ENCODE measurements at regions not wholly inside any gene's neighbourhood (a gene's known extent, or its start where the extent isn't known, plus 50 kb on each side); places are given as distances from the start of the nearest gene placed in this dataset.
A peak's percentile ranks its signal among the peaks of the same experiment; 100 is the strongest.

DNA sequence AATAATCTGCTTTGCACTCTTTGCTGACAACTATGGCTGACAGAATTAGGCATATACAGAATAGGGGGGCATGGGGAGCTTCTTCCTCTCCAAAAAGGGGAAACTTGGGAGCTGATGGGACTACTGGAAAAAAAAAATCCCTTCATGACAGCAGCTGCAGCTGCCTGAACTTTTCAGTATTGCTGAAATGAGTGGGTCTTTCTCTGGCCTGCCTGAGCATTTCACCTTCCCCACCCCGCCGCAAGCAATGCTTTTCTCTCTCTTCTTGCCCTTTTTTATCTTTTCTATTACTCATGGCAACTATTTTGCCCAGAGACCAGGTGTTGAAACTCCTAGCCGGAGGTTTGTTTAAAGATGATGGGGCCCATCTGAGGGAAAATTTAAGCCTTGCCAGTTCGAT, 244.9 kb downstream of the SEMA3D start:
- no peaks in the 10 kb centered on the region for H3K27me3 Mint-ChIP-seq (ENCODE audit: low read depth, poor library complexity)
- H3K9me3 Mint-ChIP-seq = no peaks in the 10 kb centered on the region
- no peaks in the 10 kb centered on the region for H3K4me1 Mint-ChIP-seq
- no peak overlapping the region for H3K4me3 Mint-ChIP-seq
- no peak overlapping the region for H3K27ac Mint-ChIP-seq
- H3K36me3 Mint-ChIP-seq (ENCODE audit: low read depth) = no peaks in the 10 kb centered on the region
- TF ChIP-seq, protein P1, sequence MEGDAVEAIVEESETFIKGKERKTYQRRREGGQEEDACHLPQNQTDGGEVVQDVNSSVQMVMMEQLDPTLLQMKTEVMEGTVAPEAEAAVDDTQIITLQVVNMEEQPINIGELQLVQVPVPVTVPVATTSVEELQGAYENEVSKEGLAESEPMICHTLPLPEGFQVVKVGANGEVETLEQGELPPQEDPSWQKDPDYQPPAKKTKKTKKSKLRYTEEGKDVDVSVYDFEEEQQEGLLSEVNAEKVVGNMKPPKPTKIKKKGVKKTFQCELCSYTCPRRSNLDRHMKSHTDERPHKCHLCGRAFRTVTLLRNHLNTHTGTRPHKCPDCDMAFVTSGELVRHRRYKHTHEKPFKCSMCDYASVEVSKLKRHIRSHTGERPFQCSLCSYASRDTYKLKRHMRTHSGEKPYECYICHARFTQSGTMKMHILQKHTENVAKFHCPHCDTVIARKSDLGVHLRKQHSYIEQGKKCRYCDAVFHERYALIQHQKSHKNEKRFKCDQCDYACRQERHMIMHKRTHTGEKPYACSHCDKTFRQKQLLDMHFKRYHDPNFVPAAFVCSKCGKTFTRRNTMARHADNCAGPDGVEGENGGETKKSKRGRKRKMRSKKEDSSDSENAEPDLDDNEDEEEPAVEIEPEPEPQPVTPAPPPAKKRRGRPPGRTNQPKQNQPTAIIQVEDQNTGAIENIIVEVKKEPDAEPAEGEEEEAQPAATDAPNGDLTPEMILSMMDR (IDR thresholded peaks at IDR 0.05) = no peak
- no peak for DNase-seq

GRCh38 chr7:84941291-84941690, 245.6 kb downstream of the SEMA3D start:
- TF ChIP-seq, protein P1 (IDR thresholded peaks at IDR 0.05) = no peak
- Mint-ChIP-seq H3K36me3 (ENCODE audit: low read depth) (no peaks in the 10 kb centered on the region), H3K9me3 (no peaks in the 10 kb centered on the region), H3K27ac (no peak overlapping the region), H3K27me3 (ENCODE audit: low read depth, poor library complexity) (no peaks in the 10 kb centered on the region), H3K4me3 (no peak overlapping the region), H3K4me1 (no peaks in the 10 kb centered on the region)
- DNase-seq = no peak

DNA sequence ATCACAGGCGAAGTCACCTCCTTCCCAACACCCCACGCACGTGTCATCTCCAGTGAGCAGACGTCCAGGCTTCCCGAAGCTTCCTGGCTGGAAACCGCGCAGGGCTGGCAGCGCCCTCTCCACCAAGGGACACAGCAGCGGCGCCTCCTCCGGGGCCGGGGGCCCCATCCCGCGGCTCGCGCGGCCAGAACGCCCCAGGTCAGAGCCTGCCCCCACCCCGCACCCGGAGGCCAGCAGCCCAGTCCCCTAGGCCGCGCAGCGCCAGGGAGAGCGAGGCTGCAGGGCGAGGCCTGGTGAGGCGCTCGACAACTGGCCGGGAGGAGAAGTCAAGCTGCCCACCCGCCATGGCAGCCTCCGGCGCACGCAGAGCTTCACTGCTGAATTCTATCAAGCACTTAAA, 247.0 kb downstream of the SEMA3D start:
- TF ChIP-seq, protein P1 (IDR thresholded peaks at IDR 0.05) = no peak
- H3K36me3 Mint-ChIP-seq (ENCODE audit: low read depth) = no peaks in the 10 kb centered on the region
- H3K27me3 Mint-ChIP-seq (ENCODE audit: low read depth, poor library complexity) = no peaks in the 10 kb centered on the region
- no peaks in the 10 kb centered on the region for H3K4me1 Mint-ChIP-seq
- DNase-seq = peak; percentile 2
- H3K27ac Mint-ChIP-seq = no peak overlapping the region
- H3K4me3 Mint-ChIP-seq = no peak overlapping the region
- H3K9me3 Mint-ChIP-seq = no peaks in the 10 kb centered on the region

- H3K4me3 Mint-ChIP-seq = no peak overlapping the region
- no peaks in the 10 kb centered on the region for H3K4me1 Mint-ChIP-seq
- H3K9me3 Mint-ChIP-seq = no peaks in the 10 kb centered on the region
- DNase-seq = no peak
- no peaks in the 10 kb centered on the region for H3K27me3 Mint-ChIP-seq (ENCODE audit: low read depth, poor library complexity)
- no peak overlapping the region for H3K27ac Mint-ChIP-seq
- H3K36me3 Mint-ChIP-seq (ENCODE audit: low read depth) = no peaks in the 10 kb centered on the region
- TF ChIP-seq, protein P1 (IDR thresholded peaks at IDR 0.05) = no peak
These were observed 247.4 kb downstream of the SEMA3D start for GRCh38 chr7:84939442-84939841.

GRCh38 chr7:84924353-84924752, 262.5 kb downstream of the SEMA3D start:
- H3K27me3 Mint-ChIP-seq (ENCODE audit: low read depth, poor library complexity) = no peaks in the 10 kb centered on the region
- peaks cover 5% of the 10 kb centered on the region for H3K4me1 Mint-ChIP-seq
- TF ChIP-seq, protein P1 (IDR thresholded peaks at IDR 0.05) = no peak
- H3K9me3 Mint-ChIP-seq = no peaks in the 10 kb centered on the region
- DNase-seq = no peak
- no peak overlapping the region for H3K27ac Mint-ChIP-seq
- H3K4me3 Mint-ChIP-seq = no peak overlapping the region
- H3K36me3 Mint-ChIP-seq (ENCODE audit: low read depth) = no peaks in the 10 kb centered on the region

DNA sequence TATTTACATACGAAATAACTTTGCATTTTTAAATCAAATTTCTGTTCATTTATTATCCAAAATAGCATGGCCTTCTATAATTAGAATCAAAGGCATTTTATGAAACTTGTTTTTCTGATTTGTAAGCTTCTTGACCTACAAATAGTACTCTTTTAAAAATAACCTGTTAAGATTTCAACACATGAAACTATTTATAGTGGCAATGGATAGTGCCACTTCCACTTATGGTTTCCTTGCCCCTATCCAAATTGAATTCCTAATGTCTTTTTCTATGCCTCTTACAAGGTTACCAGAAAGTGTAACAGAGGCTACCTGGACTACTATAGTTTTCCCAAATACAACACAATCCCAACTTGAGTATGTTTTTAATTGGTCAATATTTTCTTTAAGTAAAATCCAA, 263.5 kb downstream of the SEMA3D start:
- TF ChIP-seq, protein P1 (IDR thresholded peaks at IDR 0.05) = no peak
- DNase-seq = no peak
- H3K4me3 Mint-ChIP-seq = no peak overlapping the region
- no peaks in the 10 kb centered on the region for H3K4me1 Mint-ChIP-seq
- H3K27me3 Mint-ChIP-seq (ENCODE audit: low read depth, poor library complexity) = no peaks in the 10 kb centered on the region
- no peak overlapping the region for H3K27ac Mint-ChIP-seq
- H3K36me3 Mint-ChIP-seq (ENCODE audit: low read depth) = no peaks in the 10 kb centered on the region
- H3K9me3 Mint-ChIP-seq = no peaks in the 10 kb centered on the region

All from nephron progenitor cell (in vitro differentiated cells).